ENCODE measurements at regions not wholly inside any gene's neighbourhood (a gene's known extent, or its start where the extent isn't known, plus 50 kb on each side); places are given as distances from the start of the nearest gene placed in this dataset.
A peak's percentile ranks its signal among the peaks of the same experiment; 100 is the strongest.

- DNase-seq (ENCODE audit: low spot score), result peak; percentile 16
Observed at GRCh38 chr3:102529452-102529851, 94.6 kb downstream of the ZPLD1 start.

GRCh38 chr3:102530415-102531181 lies 95.8 kb downstream of the ZPLD1 start:
- no peak for DNase-seq (ENCODE audit: low spot score)

- DNase-seq (ENCODE audit: low spot score), result no peak
Observed at GRCh38 chr3:102531686-102532085, 96.9 kb downstream of the ZPLD1 start.

- DNase-seq (ENCODE audit: low spot score), result no peak
Observed at GRCh38 chr3:102532901-102533300, 98.1 kb downstream of the ZPLD1 start.

- DNase-seq (ENCODE audit: low spot score), result no peak
Observed at GRCh38 chr3:102533784-102534183, 99.0 kb downstream of the ZPLD1 start.

GRCh38 chr3:102536456-102536855 lies 101.6 kb downstream of the ZPLD1 start:
- DNase-seq (ENCODE audit: low spot score), result peak; percentile 49

- no peak for DNase-seq (ENCODE audit: low spot score)
Observed at GRCh38 chr3:102537123-102537522, 102.3 kb downstream of the ZPLD1 start.

- no peak for DNase-seq (ENCODE audit: low spot score)
Observed at GRCh38 chr3:102544741-102545140, 109.9 kb downstream of the ZPLD1 start.

GRCh38 chr3:102545276-102545675 lies 110.5 kb downstream of the ZPLD1 start:
- no peak for DNase-seq (ENCODE audit: low spot score)

- DNase-seq (ENCODE audit: low spot score), result no peak
Observed at GRCh38 chr3:102553876-102554275, 119.1 kb downstream of the ZPLD1 start.

GRCh38 chr3:102570511-102570910 lies 135.7 kb downstream of the ZPLD1 start:
- no peak for DNase-seq (ENCODE audit: low spot score)

- no peak for DNase-seq (ENCODE audit: low spot score)
Observed at GRCh38 chr3:102571006-102571405, 136.2 kb downstream of the ZPLD1 start.

GRCh38 chr3:102571720-102572384 lies 137.0 kb downstream of the ZPLD1 start:
- DNase-seq (ENCODE audit: low spot score), result no peak

GRCh38 chr3:102573483-102574028 lies 138.7 kb downstream of the ZPLD1 start:
- no peak for DNase-seq (ENCODE audit: low spot score)

GRCh38 chr3:102574355-102574754 lies 139.5 kb downstream of the ZPLD1 start:
- no peak for DNase-seq (ENCODE audit: low spot score)

GRCh38 chr3:102576651-102577050 lies 141.8 kb downstream of the ZPLD1 start:
- DNase-seq (ENCODE audit: low spot score), result no peak

GRCh38 chr3:102577082-102577789 lies 142.4 kb downstream of the ZPLD1 start:
- DNase-seq (ENCODE audit: low spot score), result no peak

- no peak for DNase-seq (ENCODE audit: low spot score)
Observed at GRCh38 chr3:102580760-102581159, 145.9 kb downstream of the ZPLD1 start.

GRCh38 chr3:102586485-102586884 lies 151.7 kb downstream of the ZPLD1 start:
- no peak for DNase-seq (ENCODE audit: low spot score)

GRCh38 chr3:102593812-102594602 lies 159.2 kb downstream of the ZPLD1 start:
- DNase-seq (ENCODE audit: low spot score), result no peak

- no peak for DNase-seq (ENCODE audit: low spot score)
Observed at GRCh38 chr3:102595057-102595456, 160.2 kb downstream of the ZPLD1 start.
